GM13977 (cell line): ENCODE measurements at regions not wholly inside any gene's neighbourhood (a gene's known extent, or its start where the extent isn't known, plus 50 kb on each side); places are given as distances from the start of the nearest gene placed in this dataset.

ENCODE experiments used
- DNase-seq: peaks from one replicate; pipeline ENCODE4 v3.0.0; 2012; ENCODE audit warnings: low spot score
- CTCF ChIP-seq: IDR thresholded peaks from 2 replicates; pipeline ENCODE4 v1.5.1; 2012; ENCODE audit warnings: mild to moderate bottlenecking, control low read depth; ENCODE audit not compliant: insufficient read depth; ENCODE audit errors: extremely low read depth, missing control alignments
- in situ Hi-C: fragments of 300-500 bp; cut with MboI; formaldehyde crosslinking; loops from one replicate; pipeline ENCODE4 v1.12.0; 2022; ENCODE audit warnings: low sequenced_read_pairs, low pct_unique_long_range_greater_than_20kb, mixed read lengths, inconsistent platforms; ENCODE audit not compliant: unreplicated experiment

- no peak for DNase-seq
- in situ Hi-C loops: no loop called here
- no peak for TF ChIP-seq CTCF
Measured at GRCh38 chr18:54004828-54005227, 219.6 kb downstream of the MBD2 start.

GRCh38 chr18:54003195-54003594, 221.3 kb downstream of the MBD2 start:
- TF ChIP-seq CTCF: no peak
- in situ Hi-C loops: no loop called here
- DNase-seq: no peak

DNA sequence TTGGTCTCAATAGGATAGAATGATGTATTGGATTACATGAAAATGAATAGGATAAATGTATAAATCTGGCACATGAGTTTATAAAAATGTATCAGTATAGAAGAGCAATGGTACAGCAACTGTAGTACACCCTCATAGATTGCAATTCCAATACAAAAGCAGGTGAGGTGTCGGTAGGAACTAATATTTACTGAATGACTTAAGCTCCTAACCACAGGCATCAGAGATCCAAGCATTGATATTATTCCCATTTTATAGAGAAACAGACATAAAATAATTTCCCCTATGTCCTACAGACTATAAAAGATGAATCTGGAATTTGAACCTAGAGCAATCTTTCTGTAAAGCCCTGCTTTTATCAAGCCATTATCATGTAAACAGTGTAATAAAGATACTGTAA, 227.4 kb downstream of the MBD2 start:
- in situ Hi-C loops: no loop called here
- DNase-seq: no peak
- no peak for TF ChIP-seq CTCF

- DNase-seq: no peak
- in situ Hi-C loops: no loop called here
- TF ChIP-seq CTCF: no peak
Measured at GRCh38 chr18:53994016-53994415, 230.5 kb downstream of the MBD2 start.

DNA sequence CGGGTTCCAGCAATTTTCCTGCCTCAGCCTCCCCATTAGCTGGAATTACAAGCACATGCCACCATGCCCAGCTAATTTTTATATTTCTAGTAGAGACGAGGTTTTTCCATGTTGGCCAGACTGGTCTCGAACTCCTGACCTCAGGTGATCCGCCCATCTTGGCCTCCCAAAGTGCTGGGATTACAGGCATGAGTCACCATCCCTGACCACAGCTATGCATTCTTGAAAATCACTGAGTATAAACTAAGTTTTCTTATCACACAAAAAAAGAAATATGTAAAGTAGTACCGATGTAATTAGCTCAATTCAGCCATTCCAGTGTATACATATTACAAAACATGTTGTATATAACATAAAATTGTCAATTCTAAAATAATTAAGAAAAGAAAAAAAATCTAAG, 232.7 kb downstream of the MBD2 start:
- in situ Hi-C loops: no loop called here
- TF ChIP-seq CTCF: no peak
- no peak for DNase-seq

- in situ Hi-C loops: no loop called here
- TF ChIP-seq CTCF: no peak
- no peak for DNase-seq
Measured at GRCh38 chr18:53991202-53991601, 233.3 kb downstream of the MBD2 start.

DNA sequence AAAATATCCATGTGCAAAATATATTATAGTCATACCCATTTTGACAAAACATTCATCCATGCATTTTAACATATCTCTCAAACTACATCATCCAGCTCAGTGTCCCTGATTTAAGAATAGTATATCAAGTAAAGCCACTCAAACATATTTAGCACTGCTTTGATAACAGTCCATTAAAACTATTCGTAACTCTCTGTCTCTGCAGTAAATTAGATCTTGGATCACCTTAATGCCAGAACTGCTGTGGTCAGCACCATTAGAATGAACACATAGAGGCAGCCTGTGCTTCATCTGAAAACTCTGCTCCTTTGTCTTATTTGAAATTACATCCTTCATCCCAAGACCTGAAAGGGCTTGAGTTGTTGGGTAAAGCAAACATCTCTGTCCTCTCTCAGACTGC, 234.0 kb downstream of the MBD2 start:
- in situ Hi-C loops: no loop called here
- DNase-seq: no peak
- no peak for TF ChIP-seq CTCF
